HEK293 (cell line): ENCODE measurements at regions not wholly inside any gene's neighbourhood (a gene's known extent, or its start where the extent isn't known, plus 50 kb on each side); places are given as distances from the start of the nearest gene placed in this dataset.

ENCODE experiments used
- CTCF ChIA-PET: fragments of 350-600 bp; formaldehyde crosslinking; extraction: SDS; loops from one replicate; lab custom pipeline; 2021; ENCODE audit warnings: antibody characterized with exemption; lab: Yijun Ruan, JAX
- POLR2A ChIA-PET: fragments of 300-600 bp; formaldehyde crosslinking; extraction: SDS; loops from one replicate; lab custom pipeline; 2020; ENCODE audit warnings: antibody characterized with exemption, inconsistent platforms; lab: Yijun Ruan, JAX
- H3K27ac ChIP-seq: fragments of 200-500 bp; sonication (Bioruptor generic); 2 replicates; pipeline ENCODE4 v1.5.1; 2014; ENCODE audit warnings: low read depth, low read length, control low read depth, inconsistent platforms; ENCODE audit errors: extremely low read depth
- H3K36me3 ChIP-seq, 2 experiments: fragments of 200-500 bp in 1 of 2; sonication (Bioruptor generic) in 1 of 2; 1 replicate in 1 of 2; 2 replicates in 1 of 2; pipeline ENCODE4 v1.5.1; 2014 to 2017; ENCODE audit warnings: inconsistent platforms in 2 of 2, low read length in 2 of 2; ENCODE audit not compliant: control insufficient read depth in 2 of 2, insufficient read depth in 1 of 2
- H3K4me1 ChIP-seq: fragments of 200-500 bp; sonication (Bioruptor generic); 2 replicates; pipeline ENCODE4 v1.5.1; 2014; ENCODE audit warnings: mild to moderate bottlenecking, low read length, inconsistent platforms; ENCODE audit not compliant: control insufficient read depth, insufficient read depth
- H3K4me3 ChIP-seq: 2 replicates; pipeline ENCODE4 v1.5.1; 2011; ENCODE audit warnings: low read depth, mild to moderate bottlenecking, control low read depth, low read length, moderate library complexity
- H3K9me3 ChIP-seq: fragments of 200-500 bp; sonication (Bioruptor generic); 2 replicates; pipeline ENCODE4 v1.5.1; 2014; ENCODE audit warnings: low read depth, low read length, inconsistent platforms; ENCODE audit not compliant: control insufficient read depth, insufficient read depth
- BCL11A ChIP-seq: fragments of 450-650 bp; formaldehyde crosslinking; IDR thresholded peaks from 2 replicates; pipeline ENCODE4 v1.5.1; 2016; ENCODE audit warnings: low read depth, missing biosample characterization, missing genetic modification characterization
- GFI1B ChIP-seq: fragments of 450-650 bp; formaldehyde crosslinking; IDR thresholded peaks from 2 replicates; pipeline ENCODE4 v1.5.1; 2016; ENCODE audit warnings: missing biosample characterization, missing genetic modification characterization
- GLI4 ChIP-seq: fragments of 450-650 bp; formaldehyde crosslinking; IDR thresholded peaks from 2 replicates; pipeline ENCODE4 v1.5.1; 2016; ENCODE audit warnings: missing biosample characterization, missing genetic modification characterization
- HOXC10 ChIP-seq: sonication (generic); formaldehyde crosslinking; IDR thresholded peaks from 2 replicates; pipeline ENCODE4 v1.8.1; 2023; ENCODE audit warnings: mild to moderate bottlenecking, missing genetic modification reagents
- OVOL3 ChIP-seq: fragments of 450-650 bp; formaldehyde crosslinking; IDR thresholded peaks from 2 replicates; pipeline ENCODE4 v1.5.1; 2016; ENCODE audit warnings: missing biosample characterization, missing genetic modification characterization
- PRDM6 ChIP-seq: fragments of 450-650 bp; formaldehyde crosslinking; IDR thresholded peaks from 2 replicates; pipeline ENCODE4 v1.5.1; 2017; ENCODE audit warnings: missing biosample characterization, missing genetic modification characterization
- SP7 ChIP-seq: fragments of 450-650 bp; formaldehyde crosslinking; IDR thresholded peaks from 2 replicates; pipeline ENCODE4 v1.5.1; 2016; ENCODE audit warnings: missing biosample characterization, missing genetic modification characterization
- TCF7L2 ChIP-seq: IDR thresholded peaks from 2 replicates; pipeline ENCODE4 v1.6.1; 2011; ENCODE audit warnings: low read depth, mild to moderate bottlenecking, inconsistent platforms, low read length, moderate library complexity, borderline replicate concordance
- WT1 ChIP-seq: fragments of 450-650 bp; formaldehyde crosslinking; IDR thresholded peaks from 2 replicates; pipeline ENCODE4 v1.5.1; 2016; ENCODE audit warnings: missing biosample characterization, missing genetic modification characterization
- YY2 ChIP-seq: fragments of 450-650 bp; formaldehyde crosslinking; IDR thresholded peaks from 2 replicates; pipeline ENCODE4 v1.5.1; 2016; ENCODE audit warnings: missing biosample characterization, missing genetic modification characterization
- ZBTB21 ChIP-seq: fragments of 450-650 bp; formaldehyde crosslinking; IDR thresholded peaks from 2 replicates; pipeline ENCODE4 v1.5.1; 2017; ENCODE audit warnings: missing biosample characterization, missing genetic modification characterization
- ZBTB49 ChIP-seq: fragments of 450-650 bp; formaldehyde crosslinking; IDR thresholded peaks from 2 replicates; pipeline ENCODE4 v1.5.1; 2016; ENCODE audit warnings: missing biosample characterization, missing genetic modification characterization, low read depth
- ZFHX2 ChIP-seq: fragments of 450-650 bp; formaldehyde crosslinking; conservative IDR thresholded peaks from 2 replicates; pipeline ENCODE4 v1.5.1; 2016; ENCODE audit warnings: missing biosample characterization, missing genetic modification characterization
- ZNF155 ChIP-seq: fragments of 450-650 bp; formaldehyde crosslinking; IDR thresholded peaks from 2 replicates; pipeline ENCODE4 v1.5.1; 2016; ENCODE audit warnings: missing biosample characterization, missing genetic modification characterization
- ZNF157 ChIP-seq: fragments of 450-650 bp; formaldehyde crosslinking; IDR thresholded peaks from 2 replicates; pipeline ENCODE4 v1.5.1; 2016; ENCODE audit warnings: missing biosample characterization, missing genetic modification characterization
- ZNF16 ChIP-seq: fragments of 450-650 bp; formaldehyde crosslinking; IDR thresholded peaks from 2 replicates; pipeline ENCODE4 v1.5.1; 2016; ENCODE audit warnings: low read depth, missing biosample characterization, missing genetic modification characterization
- ZNF175 ChIP-seq: fragments of 450-650 bp; formaldehyde crosslinking; IDR thresholded peaks from 2 replicates; pipeline ENCODE4 v1.5.1; 2016; ENCODE audit warnings: missing biosample characterization, missing genetic modification characterization
- ZNF184 ChIP-seq: fragments of 450-650 bp; IDR thresholded peaks from 2 replicates; pipeline ENCODE4 v1.5.1; 2018; ENCODE audit warnings: missing biosample characterization, mild to moderate bottlenecking, missing genetic modification characterization
- ZNF211 ChIP-seq: fragments of 450-650 bp; formaldehyde crosslinking; IDR thresholded peaks from 2 replicates; pipeline ENCODE4 v1.5.1; 2016; ENCODE audit warnings: low read depth, missing biosample characterization, missing genetic modification characterization
- ZNF362 ChIP-seq: fragments of 450-650 bp; formaldehyde crosslinking; IDR thresholded peaks from 2 replicates; pipeline ENCODE4 v1.5.1; 2016; ENCODE audit warnings: missing biosample characterization, missing genetic modification characterization
- ZNF404 ChIP-seq: fragments of 450-650 bp; formaldehyde crosslinking; IDR thresholded peaks from 2 replicates; pipeline ENCODE4 v1.5.1; 2017; ENCODE audit warnings: missing biosample characterization, missing genetic modification characterization
- ZNF426 ChIP-seq: fragments of 450-650 bp; formaldehyde crosslinking; IDR thresholded peaks from 2 replicates; pipeline ENCODE4 v1.5.1; 2017; ENCODE audit warnings: missing biosample characterization, missing genetic modification characterization, mild to moderate bottlenecking, inconsistent platforms, moderate library complexity
- ZNF514 ChIP-seq: fragments of 450-650 bp; formaldehyde crosslinking; IDR thresholded peaks from 2 replicates; pipeline ENCODE4 v1.5.1; 2016; ENCODE audit warnings: missing biosample characterization, missing genetic modification characterization
- ZNF596 ChIP-seq: fragments of 450-650 bp; IDR thresholded peaks from 2 replicates; pipeline ENCODE4 v1.5.0; 2018; ENCODE audit warnings: missing biosample characterization, mild to moderate bottlenecking, missing genetic modification characterization, moderate library complexity
- ZNF658 ChIP-seq: fragments of 450-650 bp; formaldehyde crosslinking; IDR thresholded peaks from 2 replicates; pipeline ENCODE4; 2016; ENCODE audit warnings: missing biosample characterization, missing genetic modification characterization
- ZNF664 ChIP-seq: fragments of 450-650 bp; formaldehyde crosslinking; IDR thresholded peaks from 2 replicates; pipeline ENCODE4 v1.5.1; 2016; ENCODE audit warnings: missing biosample characterization, missing genetic modification characterization
- ZNF704 ChIP-seq: fragments of 450-650 bp; formaldehyde crosslinking; IDR thresholded peaks from 2 replicates; pipeline ENCODE4 v1.5.1; 2016; ENCODE audit warnings: missing biosample characterization, missing genetic modification characterization
- ZXDB ChIP-seq: fragments of 450-650 bp; formaldehyde crosslinking; IDR thresholded peaks from 2 replicates; pipeline ENCODE4 v1.5.1; 2016; ENCODE audit warnings: missing biosample characterization, missing genetic modification characterization

GRCh38 chr6:86686496-86686895, 250.8 kb upstream of the HTR1E start:
- H3K36me3 ChIP-seq: no peaks in the 10 kb centered on the region
- CTCF ChIA-PET: no interaction called here
- no peaks in the 10 kb centered on the region for H3K9me3 ChIP-seq
- no peak overlapping the region for H3K4me3 ChIP-seq
- TF ChIP-seq ZNF362 (tag by site-specific recombination) (no peak), HOXC10 (CRISPR knock-in tag) (no peak), ZNF658 (tag by site-specific recombination) (no peak)
- H3K4me1 ChIP-seq: no peaks in the 10 kb centered on the region
- no peak overlapping the region for H3K27ac ChIP-seq
- POLR2A ChIA-PET: no interaction called here

GRCh38 chr6:86685230-86685797, 252.0 kb upstream of the HTR1E start:
- CTCF ChIA-PET: no interaction called here
- Histone ChIP-seq H3K36me3 (no peaks in the 10 kb centered on the region), H3K4me1 (no peaks in the 10 kb centered on the region), H3K4me3 (no peak overlapping the region), H3K9me3 (no peaks in the 10 kb centered on the region), H3K27ac (no peak overlapping the region)
- POLR2A ChIA-PET: no interaction called here
- TF ChIP-seq SP7: no peak
- no peak for TF ChIP-seq BCL11A (tag by site-specific recombination)
- no peak for TF ChIP-seq OVOL3 (tag by site-specific recombination)
- TF ChIP-seq ZXDB (tag by site-specific recombination): no peak
- TF ChIP-seq ZNF157: no peak
- TF ChIP-seq ZNF596: no peak
- TF ChIP-seq GFI1B: no peak
- no peak for TF ChIP-seq YY2
- TF ChIP-seq ZBTB49 (tag by site-specific recombination): no peak
- TF ChIP-seq ZNF175 (tag by site-specific recombination): no peak
- no peak for TF ChIP-seq ZNF155
- no peak for TF ChIP-seq ZBTB21 (tag by site-specific recombination)

- H3K27ac ChIP-seq: no peak overlapping the region
- no peaks in the 10 kb centered on the region for H3K4me1 ChIP-seq
- ChIA-PET CTCF (no interaction called here), POLR2A (no interaction called here)
- no peaks in the 10 kb centered on the region for H3K36me3 ChIP-seq
- H3K4me3 ChIP-seq: no peak overlapping the region
- no peaks in the 10 kb centered on the region for H3K9me3 ChIP-seq
- no peak for TF ChIP-seq ZNF16 (tag by site-specific recombination)
- TF ChIP-seq ZNF704 (tag by site-specific recombination): no peak
- TF ChIP-seq ZNF426 (tag by site-specific recombination): no peak
- TF ChIP-seq PRDM6 (tag by site-specific recombination): no peak
- TF ChIP-seq ZNF664: no peak
- no peak for TF ChIP-seq ZNF157
- TF ChIP-seq ZFHX2 (tag by site-specific recombination): no peak
- no peak for TF ChIP-seq ZNF514 (tag by site-specific recombination)
- TF ChIP-seq GLI4 (tag by site-specific recombination): no peak
- TF ChIP-seq ZNF184: no peak
- no peak for TF ChIP-seq TCF7L2
- TF ChIP-seq ZNF404 (tag by site-specific recombination): no peak
- TF ChIP-seq ZNF211 (tag by site-specific recombination): no peak
- no peak for TF ChIP-seq WT1 (tag by site-specific recombination)
Observed at GRCh38 chr6:86683132-86683908, 254.0 kb upstream of the HTR1E start.
